NCI-H128 (cell line): ENCODE measurements at regions not wholly inside any gene's neighbourhood (a gene's known extent, or its start where the extent isn't known, plus 50 kb on each side); places are given as distances from the start of the nearest gene placed in this dataset.
"Not testable (repeated sequence)": the region's sequence is repeated elsewhere in the genome, so short reads cannot be mapped to it uniquely, and the experiment has no call there.

Experiments used
- DNase-seq: peaks from one replicate; lab custom pipeline; 2025; ENCODE audit not compliant: unreplicated experiment; lab: John Stamatoyannopoulos, UW

DNA sequence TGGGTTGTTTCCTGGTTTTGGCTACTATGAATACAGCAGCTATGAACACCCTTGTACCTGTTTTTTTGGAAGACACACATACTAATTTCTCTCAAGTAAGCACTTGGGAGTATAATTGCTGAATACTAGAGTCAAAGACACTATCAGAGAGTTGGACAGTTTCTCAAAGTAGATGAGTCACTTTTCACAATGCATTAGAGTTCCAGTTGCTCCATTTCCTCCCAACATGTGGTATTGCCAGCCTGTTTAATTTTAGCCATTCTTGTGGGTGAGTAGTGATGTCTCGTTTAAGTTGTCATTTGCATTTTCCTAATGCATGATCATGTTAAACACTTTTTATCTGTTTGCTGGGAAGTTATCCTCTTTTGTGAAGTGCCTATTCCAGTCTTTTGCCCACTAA, 81.6 kb upstream of the GDNF start:
- DNase-seq, result no peak

DNA sequence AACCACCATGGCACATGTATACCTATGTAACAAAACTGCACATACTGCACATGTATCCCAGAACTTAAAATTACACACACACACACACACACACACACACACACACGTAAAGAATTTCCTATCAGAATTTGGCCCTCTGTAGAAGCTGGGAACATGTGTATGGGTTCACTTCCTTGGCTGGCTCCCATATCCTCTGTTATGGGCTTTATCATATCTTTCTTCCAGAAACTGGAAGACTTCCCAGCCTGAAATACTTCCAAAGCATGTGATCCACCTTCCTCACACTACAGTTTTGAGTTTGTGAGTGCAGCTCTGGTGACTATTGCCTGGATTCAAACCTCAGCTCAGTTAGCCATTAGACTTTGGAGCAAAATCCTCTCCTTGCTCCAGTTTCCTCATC, 78.6 kb upstream of the GDNF start:
- no peak for DNase-seq

DNA sequence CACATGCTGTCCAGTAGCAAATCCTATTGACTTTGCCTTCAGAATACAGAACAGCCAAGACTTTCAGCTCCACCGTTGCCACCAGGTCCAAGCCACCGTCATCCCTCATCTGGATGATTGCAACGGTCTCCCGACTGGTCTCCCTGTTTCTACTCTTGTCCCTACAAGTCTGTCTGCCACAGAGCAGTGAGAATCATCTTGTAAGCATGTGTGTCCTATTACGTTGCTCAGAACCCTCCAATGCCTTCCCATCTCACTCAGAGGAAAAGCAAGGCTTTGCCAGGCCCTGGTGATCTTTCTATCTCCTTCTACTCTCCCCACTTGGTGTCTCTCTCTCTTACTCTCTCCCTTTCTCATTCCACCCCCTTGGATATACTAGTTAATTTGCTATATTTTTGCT, 76.7 kb upstream of the GDNF start:
- DNase-seq, result no peak

DNA sequence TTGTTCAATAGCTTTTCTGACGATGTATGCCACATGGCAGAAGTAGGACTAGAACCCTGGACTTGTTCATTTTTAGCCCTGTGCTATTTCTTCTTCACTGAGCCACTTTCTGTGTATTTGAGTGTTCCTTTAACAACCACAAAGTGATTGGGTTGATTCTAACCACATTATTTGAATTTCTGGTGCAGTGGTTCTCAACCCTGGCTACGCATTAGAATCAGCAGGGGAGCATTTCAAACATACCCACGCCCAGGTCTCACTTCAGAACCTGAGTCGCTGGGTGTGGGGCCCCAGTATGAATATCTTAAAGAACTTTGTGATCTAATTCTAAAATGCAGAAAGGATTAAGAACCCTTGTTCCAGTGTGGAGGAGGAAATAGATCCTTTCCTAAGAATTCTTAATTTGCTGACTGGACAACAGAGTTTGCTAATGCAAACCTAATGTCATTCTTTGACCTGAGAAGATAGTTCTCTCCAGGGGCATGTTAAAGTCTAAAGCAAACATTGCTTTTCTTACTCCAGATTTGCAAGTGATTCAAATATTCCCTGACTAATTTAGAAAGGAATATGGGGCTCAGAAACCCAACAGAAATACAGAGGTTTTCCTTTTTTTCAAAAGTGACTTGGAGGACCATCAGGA, 75.4 kb upstream of the GDNF start:
- no peak for DNase-seq

DNA sequence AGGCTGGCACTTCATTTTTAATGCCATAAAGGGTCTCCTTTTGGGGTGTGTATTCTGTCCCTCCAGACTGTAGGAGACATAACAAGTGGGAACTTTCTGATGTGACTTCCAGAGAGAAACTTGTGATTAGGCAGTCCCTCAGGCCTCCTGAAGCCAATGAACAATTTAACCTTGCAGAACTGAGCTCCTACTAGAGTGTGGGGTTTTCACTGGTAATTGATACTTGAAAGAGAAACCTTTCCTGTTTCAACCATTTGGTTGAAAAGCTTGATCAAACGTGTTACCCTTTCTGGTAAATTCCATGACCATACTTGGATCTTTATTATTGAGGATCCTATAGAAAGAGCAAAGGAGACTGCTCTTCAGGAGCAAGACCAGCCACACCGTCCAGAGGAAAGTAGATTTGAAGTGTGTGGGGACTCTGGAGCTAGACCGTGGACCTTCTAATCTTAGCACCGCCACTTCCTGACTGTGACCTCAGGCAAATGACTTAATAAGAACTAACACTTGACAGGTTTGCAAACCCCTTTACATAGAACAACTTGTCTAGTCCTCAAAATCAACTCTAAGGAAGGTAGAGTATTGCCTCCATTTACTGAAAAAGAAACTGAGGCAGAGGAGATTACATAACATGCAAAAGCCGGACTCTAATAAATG, 69.9 kb upstream of the GDNF start:
- DNase-seq, result not testable (repeated sequence)

DNA sequence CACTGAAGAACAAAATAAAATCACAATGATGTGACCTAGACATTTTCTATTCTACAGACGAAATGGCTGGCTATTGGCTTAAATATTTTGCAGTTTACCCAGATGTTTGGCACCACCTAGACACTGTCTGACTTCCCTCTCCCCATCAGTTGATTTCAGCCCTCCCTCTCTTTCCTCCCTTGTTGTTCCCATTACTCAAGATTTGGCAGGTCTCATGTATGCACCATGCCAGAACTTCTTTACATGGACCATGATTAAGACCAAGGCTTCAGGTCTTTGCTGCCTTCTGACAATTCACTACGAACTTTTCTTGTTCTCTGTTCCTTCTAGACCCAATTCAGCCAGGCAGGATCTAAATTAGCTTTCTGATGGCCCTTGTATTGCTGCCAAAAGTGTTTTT, 66.6 kb upstream of the GDNF start:
- no peak for DNase-seq

DNA sequence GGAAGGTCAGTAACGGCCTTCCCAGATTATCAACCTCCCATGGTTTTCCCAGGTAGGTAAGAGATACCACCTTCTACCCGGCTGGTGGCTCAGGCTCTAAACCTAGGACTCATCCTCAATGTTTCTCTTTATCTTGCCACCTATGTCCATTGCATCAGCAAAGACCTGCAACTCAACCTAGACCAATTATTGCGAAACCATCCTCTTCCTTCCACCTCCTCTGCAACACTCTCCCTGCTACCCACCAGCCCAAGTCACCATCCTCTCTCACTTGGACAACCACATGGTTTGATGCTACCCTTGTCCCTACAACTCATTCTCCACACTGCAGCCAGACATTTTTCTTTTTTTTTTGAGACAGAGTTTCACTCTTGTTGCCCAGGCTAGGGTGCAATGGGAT, 65.4 kb upstream of the GDNF start:
- DNase-seq, result no peak

DNA sequence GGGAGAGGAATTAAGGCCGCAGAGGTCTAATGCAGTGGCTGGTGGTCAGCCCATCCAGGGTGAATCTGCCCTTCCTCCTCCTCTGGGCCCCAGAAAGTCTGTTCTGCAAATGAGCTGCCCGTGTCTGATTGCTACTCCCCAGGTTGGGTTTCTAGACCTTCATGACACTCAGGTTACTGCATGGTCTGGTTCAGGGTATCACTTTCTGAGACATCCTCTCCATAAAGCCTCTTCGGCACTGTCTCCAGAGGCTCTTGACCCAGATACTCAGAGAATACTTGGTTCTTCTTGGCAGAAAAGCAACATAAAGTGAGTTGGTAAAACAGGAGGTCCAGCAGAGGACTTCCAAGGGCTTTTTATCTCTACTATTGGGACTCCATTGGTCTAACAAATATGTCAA, 62.5 kb upstream of the GDNF start:
- DNase-seq, result no peak

DNA sequence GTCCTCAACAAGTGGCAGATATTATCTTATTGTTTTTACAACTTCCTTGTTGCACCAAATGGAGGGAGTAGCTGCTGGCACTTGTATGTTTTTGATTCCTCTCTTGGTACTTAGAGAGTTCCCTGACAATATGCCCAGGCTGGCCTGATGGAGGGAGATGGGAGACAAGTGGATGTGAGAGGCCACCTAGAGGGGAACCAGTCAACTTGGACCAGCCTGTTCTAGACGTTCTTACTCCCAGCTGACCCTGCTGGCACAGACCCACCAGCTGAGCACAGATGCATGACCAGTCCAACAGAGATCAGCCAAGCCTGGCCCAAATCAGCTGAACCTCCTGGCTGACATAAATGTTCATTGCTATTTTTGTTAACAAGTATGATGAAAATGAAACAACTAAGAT, 60.9 kb upstream of the GDNF start:
- DNase-seq, result no peak

DNA sequence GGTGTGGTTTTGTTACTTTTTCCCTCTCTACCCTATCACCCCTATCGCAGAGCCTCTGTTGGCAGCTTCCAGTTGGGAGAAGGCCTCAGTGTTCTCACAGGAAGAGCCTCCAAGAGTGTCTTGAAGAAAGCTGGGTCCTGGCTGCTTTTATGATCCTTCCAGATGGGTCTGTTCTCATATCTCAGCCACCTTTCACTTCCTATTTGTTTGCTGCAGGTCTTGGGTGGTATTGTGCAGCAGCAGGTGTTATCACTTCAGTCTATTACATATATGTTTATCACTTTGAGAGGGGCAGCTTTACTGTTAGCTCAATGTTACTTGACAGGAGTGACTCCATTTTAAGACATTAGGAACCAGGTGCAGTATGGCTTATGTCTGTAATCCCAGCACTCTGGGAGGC, 59.2 kb upstream of the GDNF start:
- DNase-seq, result no peak

DNA sequence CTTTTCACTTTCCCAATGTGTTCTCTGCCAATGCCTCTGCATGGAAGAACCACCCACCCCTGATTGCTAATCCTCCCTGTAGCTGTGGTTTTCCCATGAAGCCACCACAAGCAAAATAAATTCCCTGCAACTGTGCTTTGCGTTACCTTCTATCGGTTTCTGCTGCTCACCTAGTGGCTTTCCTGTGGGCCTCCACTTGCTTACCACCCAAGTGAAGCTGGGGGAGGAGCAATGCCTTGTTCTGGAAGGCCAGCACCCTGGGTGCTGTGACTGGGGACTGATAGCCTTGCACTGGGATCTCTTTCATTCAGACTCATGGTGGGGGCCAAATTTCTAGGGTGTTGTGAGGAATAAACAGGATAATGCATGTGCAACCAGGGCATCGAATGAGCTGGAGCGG, 56.3 kb upstream of the GDNF start:
- no peak for DNase-seq

DNA sequence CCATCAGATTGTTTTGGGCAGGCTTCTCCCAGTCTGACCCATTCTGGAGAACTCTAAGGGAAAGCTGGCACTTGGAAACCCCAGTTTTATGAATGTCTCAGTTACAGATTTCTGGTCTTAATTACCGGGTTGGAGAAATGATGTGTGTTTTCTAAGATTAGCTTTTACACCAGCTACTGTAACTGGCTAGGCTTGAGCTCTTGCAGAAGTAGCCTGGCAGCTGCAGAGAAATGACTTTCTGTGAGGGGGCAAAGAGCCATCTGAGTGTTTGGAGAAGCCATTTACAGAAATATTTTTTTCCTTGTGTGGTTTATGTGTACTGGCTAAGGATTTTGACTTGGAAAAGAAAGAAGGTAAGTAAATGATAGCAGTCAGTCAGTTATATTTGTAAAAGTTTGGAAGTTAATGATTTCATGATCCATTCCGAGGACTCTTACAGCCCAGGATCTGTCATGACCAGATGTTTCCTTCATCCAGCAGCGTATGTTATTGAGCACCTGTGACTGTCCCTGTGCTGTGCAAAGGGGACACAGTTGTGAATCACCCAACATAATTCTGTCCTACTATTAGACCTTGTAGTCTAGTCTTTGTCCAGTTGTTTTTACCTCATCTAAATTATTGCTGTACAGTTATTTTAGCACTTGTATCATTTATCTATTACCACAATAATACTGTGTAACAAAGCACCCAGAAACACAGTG, 53.7 kb upstream of the GDNF start:
- DNase-seq, result no peak

DNA sequence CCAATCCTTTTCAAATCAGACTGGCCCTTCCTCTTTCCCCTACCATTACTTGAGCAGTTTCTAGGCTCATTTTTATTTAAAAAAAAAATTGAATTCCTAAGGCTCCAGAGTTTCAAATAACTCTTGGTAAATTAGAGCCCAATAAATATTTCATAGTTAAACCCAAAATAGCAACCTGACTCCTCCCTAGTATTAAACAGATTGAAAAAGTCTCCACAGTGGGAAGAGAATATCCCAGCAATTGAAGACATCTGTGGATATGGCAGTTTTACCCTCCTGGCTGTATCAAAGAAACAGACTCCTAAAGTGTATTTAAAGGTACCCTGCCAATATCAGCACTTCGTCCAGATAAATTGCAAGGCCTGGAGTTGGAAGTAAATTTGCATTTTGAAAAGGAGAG, 52.7 kb upstream of the GDNF start:
- DNase-seq, result no peak

DNA sequence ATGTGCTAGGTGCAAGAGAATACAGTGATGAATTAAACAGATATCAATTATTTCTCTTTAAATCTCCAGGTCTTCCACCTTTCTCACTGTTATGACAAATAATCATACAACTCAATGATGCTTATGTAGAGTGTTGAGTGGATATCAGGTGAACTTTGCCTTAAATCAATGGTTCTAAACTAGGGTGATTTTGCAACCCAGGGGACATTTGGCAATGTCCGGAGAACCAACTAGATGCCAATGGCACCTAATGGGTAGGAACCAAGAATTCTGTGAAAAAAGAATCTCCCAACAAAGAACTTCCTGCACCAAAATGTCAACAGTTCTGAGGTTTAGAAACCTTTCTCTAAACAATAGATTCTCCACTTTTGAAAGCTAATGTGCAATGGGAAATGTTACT, 52.0 kb upstream of the GDNF start:
- DNase-seq, result no peak

DNA sequence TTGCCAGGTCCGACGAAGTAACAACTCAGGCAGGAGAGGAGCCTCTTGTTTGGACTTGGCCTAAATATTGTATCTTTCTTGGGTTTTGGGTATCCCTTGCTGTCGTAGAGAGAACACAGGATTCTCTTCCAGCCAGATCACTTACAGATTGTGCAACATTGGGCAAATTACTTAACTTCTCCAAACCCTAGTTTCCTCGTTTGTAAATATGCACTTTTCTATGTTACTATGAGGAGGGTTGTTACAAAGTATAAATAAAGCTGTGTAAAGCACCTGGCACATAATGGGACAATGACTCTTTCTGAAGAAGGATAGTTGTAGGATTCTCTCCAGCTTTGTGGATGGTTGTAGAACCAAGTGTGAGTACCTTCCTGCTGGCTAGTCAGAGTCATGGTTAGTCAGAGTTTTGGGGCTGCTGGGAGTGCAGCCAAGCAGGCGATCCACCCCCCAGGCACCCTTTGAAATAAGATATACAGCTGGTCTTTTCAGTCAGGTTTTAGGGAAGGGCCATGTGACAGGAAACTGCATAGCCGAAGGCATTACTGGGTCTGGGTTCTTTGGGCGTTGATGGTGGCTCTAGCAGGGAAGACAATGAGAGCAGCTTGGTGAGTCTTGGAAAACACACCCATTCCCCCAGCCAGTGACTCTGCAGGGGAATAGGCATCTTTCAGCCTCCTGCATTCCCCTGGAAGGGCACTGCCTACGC, 49.9 kb upstream of the GDNF start:
- DNase-seq, result no peak
